HG03280 (cell line): ENCODE measurements at regions not wholly inside any gene's neighbourhood (a gene's known extent, or its start where the extent isn't known, plus 50 kb on each side); places are given as distances from the start of the nearest gene placed in this dataset.
"Not testable (repeated sequence)": the region's sequence is repeated elsewhere in the genome, so short reads cannot be mapped to it uniquely, and the experiment has no call there.

Source experiments
- ATAC-seq: cut with Tn5 transposase; IDR thresholded peaks from one replicate; pipeline ENCODE4 v1.9.1; 2021; ENCODE audit warnings: mild to moderate bottlenecking, moderate library complexity; ENCODE audit not compliant: unreplicated experiment

GRCh38 chr14:48738186-48738925 is 847.8 kb downstream of the RPS29 start:
- ATAC-seq: no peak

GRCh38 chr14:48735607-48736006 is 850.6 kb downstream of the RPS29 start:
- ATAC-seq: no peak

- no peak for ATAC-seq
These were observed 854.9 kb downstream of the RPS29 start for GRCh38 chr14:48731260-48731659.

GRCh38 chr14:48726080-48726642 is 860.0 kb downstream of the RPS29 start:
- ATAC-seq: no peak

- ATAC-seq: no peak
These were observed 861.0 kb downstream of the RPS29 start for GRCh38 chr14:48725051-48725734.

GRCh38 chr14:48723841-48724495 is 862.2 kb downstream of the RPS29 start:
- ATAC-seq: no peak

- no peak for ATAC-seq
These were observed 871.8 kb downstream of the RPS29 start for GRCh38 chr14:48714366-48714765.

GRCh38 chr14:48710133-48710532 is 876.0 kb downstream of the RPS29 start:
- no peak for ATAC-seq

- no peak for ATAC-seq
These were observed 876.8 kb downstream of the RPS29 start for GRCh38 chr14:48709277-48709785.

- no peak for ATAC-seq
These were observed 881.5 kb downstream of the RPS29 start for GRCh38 chr14:48704639-48705038.

GRCh38 chr14:48703728-48704467 is 882.3 kb downstream of the RPS29 start:
- ATAC-seq: no peak

- not testable (repeated sequence) for ATAC-seq
These were observed 888.8 kb downstream of the RPS29 start for GRCh38 chr14:48697362-48697761.

GRCh38 chr14:48693793-48694192 is 892.4 kb downstream of the RPS29 start:
- no peak for ATAC-seq

GRCh38 chr14:48690349-48690748 is 895.8 kb downstream of the RPS29 start:
- no peak for ATAC-seq

- no peak for ATAC-seq
These were observed 899.5 kb downstream of the RPS29 start for GRCh38 chr14:48686650-48687049.

- ATAC-seq: no peak
These were observed 913.7 kb downstream of the RPS29 start for GRCh38 chr14:48672506-48672905.

GRCh38 chr14:48670939-48671338 is 915.2 kb downstream of the RPS29 start:
- ATAC-seq: no peak

GRCh38 chr14:48665077-48665784 is 920.9 kb downstream of the RPS29 start:
- no peak for ATAC-seq

GRCh38 chr14:48643241-48643640 is 942.9 kb downstream of the RPS29 start:
- ATAC-seq: no peak

GRCh38 chr14:48628870-48629269 is 953.5 kb upstream of the MDGA2 start:
- ATAC-seq: no peak
